H9 (cell line): ENCODE measurements at regions not wholly inside any gene's neighbourhood (a gene's known extent, or its start where the extent isn't known, plus 50 kb on each side); places are given as distances from the start of the nearest gene placed in this dataset.
A peak's percentile ranks its signal among the peaks of the same experiment; 100 is the strongest.

Experiments used
- DNase-seq: peaks from one replicate; pipeline ENCODE4 v3.0.0-alpha.2; 2017
- H2AFZ ChIP-seq: one replicate; pipeline ENCODE4 v1.6.1; 2013; ENCODE audit warnings: mild to moderate bottlenecking, low read length, control low read depth, moderate library complexity
- H2AK5ac ChIP-seq: 2 replicates; pipeline ENCODE4 v1.6.1; 2013; ENCODE audit warnings: low read length, control low read depth, mixed read lengths; ENCODE audit not compliant: insufficient read length
- H2BK120ac ChIP-seq: one replicate; pipeline ENCODE4 v1.6.1; 2013; ENCODE audit warnings: low read depth, mild to moderate bottlenecking, low read length, control low read depth, inconsistent platforms; ENCODE audit not compliant: poor library complexity, severe bottlenecking
- H2BK12ac ChIP-seq: 2 replicates; pipeline ENCODE4 v1.6.1; 2013; ENCODE audit warnings: low read length, control low read depth, mixed read lengths, low read depth; ENCODE audit not compliant: insufficient read length
- H2BK15ac ChIP-seq: 2 replicates; pipeline ENCODE4 v1.6.1; 2013; ENCODE audit warnings: low read depth, low read length, control low read depth
- H2BK20ac ChIP-seq: one replicate; pipeline ENCODE4 v1.6.1; 2013; ENCODE audit warnings: low read depth, mild to moderate bottlenecking, low read length, control low read depth, inconsistent platforms; ENCODE audit not compliant: poor library complexity, severe bottlenecking
- H2BK5ac ChIP-seq: 2 replicates; pipeline ENCODE4 v1.6.1; 2013; ENCODE audit warnings: low read length, control low read depth, mixed read lengths; ENCODE audit not compliant: insufficient read length
- H3K14ac ChIP-seq: 2 replicates; pipeline ENCODE4 v1.6.1; 2013; ENCODE audit warnings: low read length, control low read depth; ENCODE audit not compliant: insufficient read depth
- H3K18ac ChIP-seq: 2 replicates; pipeline ENCODE4 v1.6.1; 2013; ENCODE audit warnings: low read depth, mild to moderate bottlenecking, mixed read lengths, low read length, control low read depth; ENCODE audit not compliant: insufficient read length
- H3K23ac ChIP-seq: 2 replicates; pipeline ENCODE4 v1.6.1; 2013; ENCODE audit warnings: low read length, control low read depth, mixed read lengths, low read depth; ENCODE audit not compliant: insufficient read length
- H3K23me2 ChIP-seq: 2 replicates; pipeline ENCODE4 v1.6.1; 2013; ENCODE audit warnings: low read depth, mild to moderate bottlenecking, mixed read lengths, low read length, control low read depth; ENCODE audit not compliant: insufficient read length, poor library complexity, severe bottlenecking
- H3K27ac ChIP-seq: 2 replicates; pipeline ENCODE4 v1.5.1; 2013; ENCODE audit warnings: low read length, control low read depth, mixed read lengths, low read depth; ENCODE audit not compliant: insufficient read length
- H3K27me3 ChIP-seq: 2 replicates; pipeline ENCODE4 v1.6.1; 2013; ENCODE audit warnings: low read length, control low read depth, inconsistent platforms; ENCODE audit not compliant: insufficient read depth
- H3K4ac ChIP-seq: 2 replicates; pipeline ENCODE4 v1.6.1; 2013; ENCODE audit warnings: low read depth, mild to moderate bottlenecking, control low read depth, inconsistent platforms, low read length, moderate library complexity
- H3K4me1 ChIP-seq: 2 replicates; pipeline ENCODE4 v1.6.1; 2013; ENCODE audit warnings: low read length, control low read depth, inconsistent platforms; ENCODE audit not compliant: insufficient read depth
- H3K4me2 ChIP-seq: 2 replicates; pipeline ENCODE4 v1.6.1; 2013; ENCODE audit warnings: low read length, control low read depth, mixed read lengths; ENCODE audit not compliant: insufficient read length, insufficient read depth
- H3K56ac ChIP-seq: 2 replicates; pipeline ENCODE4 v1.6.1; 2013; ENCODE audit warnings: low read depth, mild to moderate bottlenecking, mixed read lengths, low read length, control low read depth; ENCODE audit not compliant: insufficient read length
- H3K79me1 ChIP-seq: 2 replicates; pipeline ENCODE4 v1.6.1; 2013; ENCODE audit warnings: low read depth, mild to moderate bottlenecking, moderate library complexity, low read length, control low read depth, inconsistent platforms; ENCODE audit not compliant: insufficient read depth, poor library complexity, severe bottlenecking
- H3K79me2 ChIP-seq: 2 replicates; pipeline ENCODE4 v1.6.1; 2013; ENCODE audit warnings: low read length, control low read depth, inconsistent platforms; ENCODE audit not compliant: insufficient read depth
- H3K9ac ChIP-seq: 2 replicates; pipeline ENCODE4 v1.6.1; 2013; ENCODE audit warnings: low read length, control low read depth, mixed read lengths; ENCODE audit not compliant: insufficient read length; ENCODE audit errors: extremely low read depth
- H3K9me3 ChIP-seq: one replicate; pipeline ENCODE4 v1.6.1; 2013; ENCODE audit warnings: low read depth, low read length, inconsistent platforms; ENCODE audit not compliant: control insufficient read depth
- H3T11ph ChIP-seq: one replicate; pipeline ENCODE4 v1.6.1; 2013; ENCODE audit warnings: mild to moderate bottlenecking, low read length, control low read depth, inconsistent platforms
- H4K20me1 ChIP-seq: one replicate; pipeline ENCODE4 v1.6.1; 2013; ENCODE audit not compliant: control insufficient read depth, insufficient read length, insufficient read depth
- H4K5ac ChIP-seq: 2 replicates; pipeline ENCODE4 v1.6.1; 2013; ENCODE audit warnings: low read depth, mild to moderate bottlenecking, mixed read lengths, low read length, control low read depth; ENCODE audit not compliant: insufficient read length
- H4K8ac ChIP-seq: replicated peaks from 2 replicates; pipeline ENCODE4 v1.6.1; 2013; ENCODE audit warnings: low read length, control low read depth, mixed read lengths, low read depth; ENCODE audit not compliant: insufficient read length
- H4K91ac ChIP-seq: 2 replicates; pipeline ENCODE4 v1.6.1; 2013; ENCODE audit warnings: low read depth, mild to moderate bottlenecking, moderate library complexity, mixed read lengths, low read length, control low read depth; ENCODE audit not compliant: insufficient read length
- H3K27ac Mint-ChIP-seq, 3 experiments: 2 replicates in 2 of 3; 3 replicates in 1 of 3; pipeline ENCODE4 v1.8.0; 2020 to 2021; ENCODE audit warnings: mixed read lengths in 3 of 3, mild to moderate bottlenecking in 1 of 3, moderate library complexity in 1 of 3
- H3K27me3 Mint-ChIP-seq: 2 replicates; pipeline ENCODE4 v1.8.0; 2021; ENCODE audit warnings: low read depth, mild to moderate bottlenecking, moderate library complexity, mixed read lengths
- H3K36me3 Mint-ChIP-seq, 3 experiments: 2 replicates in 2 of 3; 3 replicates in 1 of 3; pipeline ENCODE4 v1.8.0; 2020 to 2021; ENCODE audit warnings: low read depth in 3 of 3, mixed read lengths in 3 of 3; ENCODE audit not compliant: insufficient read depth in 1 of 3
- H3K4me1 Mint-ChIP-seq, 2 experiments: 2 replicates each; pipeline ENCODE4 v1.8.0; 2020; ENCODE audit warnings: mixed read lengths in 2 of 2
- H3K4me3 Mint-ChIP-seq, 2 experiments: 2 replicates in 1 of 2; 3 replicates in 1 of 2; pipeline ENCODE4 v1.8.0; 2020 to 2021; ENCODE audit warnings: mild to moderate bottlenecking in 2 of 2, mixed read lengths in 2 of 2, moderate library complexity in 1 of 2
- H3K9me3 Mint-ChIP-seq, 2 experiments: 2 replicates in 1 of 2; 3 replicates in 1 of 2; pipeline ENCODE4 v1.8.0; 2020; ENCODE audit warnings: mild to moderate bottlenecking in 2 of 2, mixed read lengths in 2 of 2, moderate library complexity in 1 of 2
- WGBS: extraction: QIAGEN DNeasy Blood & Tissue Kit; methylation state at CpG from one replicate; pipeline ENCODE4 v1.1.7; 2013; ENCODE audit warnings: missing lambda C conversion rate, low lambda C conversion rate, mixed read lengths; ENCODE audit not compliant: insufficient read length; ENCODE audit errors: extremely low coverage; 5-methylcytosine and 5-hydroxymethylcytosine counted together
- TF ChIP-seq, protein P1 (sequence below): fragments of 200-600 bp; sonication (generic); conservative IDR thresholded peaks from 3 replicates; pipeline ENCODE4 v1.8.0; 2021; ENCODE audit warnings: antibody characterized with exemption, mild to moderate bottlenecking

GRCh38 chrX:68940601-68941000 lies 111.8 kb downstream of the EFNB1 start:
- no peak overlapping the region for H3K4me3 Mint-ChIP-seq
- no peak overlapping the region; the same call in 1 of the 2 replicates for H3K14ac ChIP-seq
- no peak overlapping the region for H3K56ac ChIP-seq
- no peak overlapping the region for H3K27ac ChIP-seq
- peaks cover 0 to 2% (median 0%) of the 10 kb centered on the region in 3 experiments; a peak in 1 of 7 replicates for H3K36me3 Mint-ChIP-seq
- H3K79me1 ChIP-seq: no peaks in the 10 kb centered on the region
- no peaks in the 10 kb centered on the region for H3K23me2 ChIP-seq
- H2BK5ac ChIP-seq: no peak overlapping the region
- no CpG with 5 or more reads among the region's 7 CpGs for WGBS
- H2BK120ac ChIP-seq: no peak overlapping the region
- H4K5ac ChIP-seq: no peak overlapping the region
- H3K79me2 ChIP-seq: no peaks in the 10 kb centered on the region
- no peak overlapping the region for H2AK5ac ChIP-seq
- peaks cover 0 to 13% of the 10 kb centered on the region in 2 experiments; a peak in 2 of 4 replicates for H3K4me1 Mint-ChIP-seq
- H3K9me3 Mint-ChIP-seq: peaks cover 57 to 61% of the 10 kb centered on the region in 2 experiments
- no peak overlapping the region for H2BK15ac ChIP-seq
- H2BK20ac ChIP-seq: no peak overlapping the region
- no peak overlapping the region for H2BK12ac ChIP-seq
- no peaks in the 10 kb centered on the region for H3K9me3 ChIP-seq
- no peaks in the 10 kb centered on the region for H4K20me1 ChIP-seq
- TF ChIP-seq, protein P1, sequence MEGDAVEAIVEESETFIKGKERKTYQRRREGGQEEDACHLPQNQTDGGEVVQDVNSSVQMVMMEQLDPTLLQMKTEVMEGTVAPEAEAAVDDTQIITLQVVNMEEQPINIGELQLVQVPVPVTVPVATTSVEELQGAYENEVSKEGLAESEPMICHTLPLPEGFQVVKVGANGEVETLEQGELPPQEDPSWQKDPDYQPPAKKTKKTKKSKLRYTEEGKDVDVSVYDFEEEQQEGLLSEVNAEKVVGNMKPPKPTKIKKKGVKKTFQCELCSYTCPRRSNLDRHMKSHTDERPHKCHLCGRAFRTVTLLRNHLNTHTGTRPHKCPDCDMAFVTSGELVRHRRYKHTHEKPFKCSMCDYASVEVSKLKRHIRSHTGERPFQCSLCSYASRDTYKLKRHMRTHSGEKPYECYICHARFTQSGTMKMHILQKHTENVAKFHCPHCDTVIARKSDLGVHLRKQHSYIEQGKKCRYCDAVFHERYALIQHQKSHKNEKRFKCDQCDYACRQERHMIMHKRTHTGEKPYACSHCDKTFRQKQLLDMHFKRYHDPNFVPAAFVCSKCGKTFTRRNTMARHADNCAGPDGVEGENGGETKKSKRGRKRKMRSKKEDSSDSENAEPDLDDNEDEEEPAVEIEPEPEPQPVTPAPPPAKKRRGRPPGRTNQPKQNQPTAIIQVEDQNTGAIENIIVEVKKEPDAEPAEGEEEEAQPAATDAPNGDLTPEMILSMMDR: no peak
- no peak overlapping the region for H2AFZ ChIP-seq
- no peak overlapping the region for H3K23ac ChIP-seq
- H3K27me3 Mint-ChIP-seq: peaks cover 14% of the 10 kb centered on the region
- H3K27ac Mint-ChIP-seq: no peak overlapping the region
- H3K4ac ChIP-seq: no peak overlapping the region
- H4K8ac ChIP-seq: no peak overlapping the region
- H4K91ac ChIP-seq: no peak overlapping the region
- no peaks in the 10 kb centered on the region for H3K4me1 ChIP-seq
- H3K27me3 ChIP-seq: no peaks in the 10 kb centered on the region
- H3K9ac ChIP-seq: no peak overlapping the region
- H3T11ph ChIP-seq: no peak overlapping the region
- H3K4me2 ChIP-seq: no peak overlapping the region
- no peak overlapping the region for H3K18ac ChIP-seq
- peak; percentile 10 for DNase-seq
